ENCODE measurements at regions not wholly inside any gene's neighbourhood (a gene's known extent, or its start where the extent isn't known, plus 50 kb on each side); places are given as distances from the start of the nearest gene placed in this dataset.
A peak's percentile ranks its signal among the peaks of the same experiment; 100 is the strongest.
"Not testable (repeated sequence)": the region's sequence is repeated elsewhere in the genome, so short reads cannot be mapped to it uniquely, and the experiment has no call there.

DNA sequence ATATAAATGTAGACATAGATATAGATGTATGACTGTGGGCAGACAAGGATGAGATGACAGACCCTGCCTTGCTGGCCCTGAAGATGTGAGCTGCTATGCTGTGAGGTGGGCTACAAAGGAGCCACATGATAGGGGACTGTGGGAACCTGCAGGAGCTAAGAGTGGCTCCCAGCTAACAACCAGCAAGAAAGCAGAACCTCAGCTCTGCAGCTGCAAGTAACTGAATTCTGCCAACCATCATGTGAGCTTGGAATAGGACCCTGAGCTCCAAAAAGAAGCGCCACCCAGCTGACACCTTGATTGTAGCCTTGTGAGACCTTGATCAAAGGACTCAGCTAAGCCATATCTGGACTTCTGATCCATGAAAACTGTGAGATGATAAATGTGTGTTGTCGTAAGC lies 123.3 kb upstream of the GRM7 start:
- DNase-seq (ENCODE audit: low read depth, low spot score) = peak; percentile 77

DNA sequence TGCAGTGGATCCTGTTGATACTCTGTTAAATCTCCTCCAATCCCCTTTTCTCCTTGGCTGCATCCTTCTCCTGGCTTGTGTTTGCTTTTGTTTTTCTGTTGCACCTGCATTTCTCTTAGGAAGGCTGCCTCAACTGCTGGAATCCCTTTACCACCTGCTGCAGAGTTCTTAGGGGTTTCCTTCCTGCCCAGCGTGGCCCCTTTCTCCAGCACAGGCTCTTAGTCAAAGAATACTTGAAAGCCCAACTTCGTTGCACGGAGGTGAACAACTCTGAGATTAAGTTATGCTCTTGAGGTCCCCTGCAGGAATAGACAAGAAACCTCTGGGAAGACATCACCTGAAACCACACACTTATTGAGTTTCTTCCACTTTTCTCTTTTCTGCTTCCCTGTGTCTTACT lies 121.6 kb upstream of the GRM7 start:
- peak; percentile 53 for DNase-seq (ENCODE audit: low read depth, low spot score)
- H3K4me3 ChIP-seq (ENCODE audit: low read length) = no peak overlapping the region

More for the DNA sequence above, 123.3 kb upstream of the GRM7 start:
- H3K4me3 ChIP-seq (ENCODE audit: low read length) = no peak overlapping the region

DNA sequence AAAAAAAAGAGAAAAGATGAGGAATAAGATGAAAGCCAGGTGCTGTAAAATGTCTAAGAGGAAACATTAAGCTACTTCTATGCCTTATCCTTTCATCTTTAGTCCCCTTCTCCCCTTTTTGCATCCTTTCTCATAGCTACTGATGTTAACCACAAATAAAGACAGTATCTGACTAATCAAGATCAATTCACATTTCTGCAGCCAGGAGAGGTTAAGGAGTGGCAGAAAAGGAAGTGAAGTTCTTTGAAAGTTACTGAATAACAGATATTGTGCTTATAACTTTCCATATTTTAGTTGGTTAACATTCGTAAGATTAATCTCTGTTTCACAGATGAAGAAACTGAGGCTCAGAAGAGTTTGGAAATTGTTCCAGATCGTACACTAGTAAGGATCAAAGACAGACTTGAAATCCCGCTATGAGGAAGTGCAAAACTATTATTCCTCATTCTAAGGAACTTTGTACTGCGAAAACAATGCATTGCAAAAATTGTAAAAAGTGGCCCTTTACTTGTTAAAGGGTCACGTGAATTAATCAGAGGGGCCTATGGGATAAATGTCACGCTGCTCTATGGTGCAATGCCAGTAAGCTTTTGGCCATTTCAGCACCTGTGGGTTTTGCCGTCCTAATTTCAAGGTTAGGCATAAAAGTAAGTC lies 117.7 kb upstream of the GRM7 start:
- H3K4me3 ChIP-seq (ENCODE audit: low read length) = peak overlapping the region; percentile 13
- peak; percentile 77 for DNase-seq (ENCODE audit: low read depth, low spot score)

DNA sequence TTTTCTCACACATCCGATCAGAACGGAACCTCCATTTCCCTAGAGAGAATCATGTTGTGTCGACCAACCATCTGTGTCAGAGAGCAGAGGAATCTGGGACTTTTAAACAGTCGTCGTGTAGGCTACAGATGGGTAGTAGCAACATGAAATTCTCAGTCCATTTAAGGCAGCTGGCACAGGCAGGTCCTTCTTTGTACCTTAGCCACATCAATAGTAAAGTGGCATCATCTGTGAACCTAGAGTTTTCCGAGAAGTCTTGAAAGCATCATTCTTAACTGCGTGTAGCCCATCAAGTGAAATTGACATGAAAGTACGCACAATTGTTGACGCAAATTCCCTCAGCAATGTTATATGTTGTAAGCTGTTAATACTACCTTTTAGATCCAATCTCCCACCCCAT lies 114.5 kb upstream of the GRM7 start:
- DNase-seq (ENCODE audit: low read depth, low spot score) = no peak
- no peak overlapping the region for H3K4me3 ChIP-seq (ENCODE audit: low read length)

DNA sequence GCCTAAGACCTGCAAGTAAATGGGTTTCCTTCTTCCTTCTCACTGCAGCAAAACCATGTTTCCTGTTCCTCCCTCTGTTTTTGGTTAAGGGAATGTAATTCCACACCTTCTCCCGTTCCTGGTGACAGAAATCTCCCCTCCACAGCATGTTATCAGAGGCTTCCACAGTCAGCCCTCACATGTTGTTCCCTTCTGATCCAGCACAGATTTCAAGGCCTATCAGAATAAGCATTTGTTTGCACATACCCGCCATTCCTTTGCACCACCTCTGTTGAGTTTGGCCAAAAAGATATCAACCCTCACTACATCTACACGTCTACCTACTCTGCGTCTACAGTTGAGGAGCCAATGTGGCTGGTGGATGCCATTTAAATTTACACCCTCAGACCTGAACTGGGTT lies 113.9 kb upstream of the GRM7 start:
- DNase-seq (ENCODE audit: low read depth, low spot score) = no peak
- H3K4me3 ChIP-seq (ENCODE audit: low read length) = no peak overlapping the region

DNA sequence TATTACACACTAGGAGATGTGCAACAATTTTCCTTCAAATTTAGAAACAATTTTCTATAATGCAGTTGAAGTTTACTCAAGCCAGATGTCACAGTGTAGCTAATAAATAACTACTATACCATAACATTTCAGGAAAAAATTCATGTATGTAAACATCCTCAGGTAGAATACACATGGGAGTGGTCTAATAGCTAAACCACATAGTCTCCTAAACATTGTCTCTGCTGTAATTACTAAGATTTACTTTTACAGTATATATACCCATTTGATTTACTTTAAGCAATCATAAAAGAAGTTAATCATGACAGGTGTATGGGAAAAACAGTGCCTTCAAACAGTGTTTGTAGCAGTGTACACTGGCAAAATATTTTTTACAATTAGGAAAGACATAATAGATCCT lies 110.1 kb upstream of the GRM7 start:
- DNase-seq (ENCODE audit: low read depth, low spot score) = no peak
- H3K4me3 ChIP-seq (ENCODE audit: low read length) = no peak overlapping the region

DNA sequence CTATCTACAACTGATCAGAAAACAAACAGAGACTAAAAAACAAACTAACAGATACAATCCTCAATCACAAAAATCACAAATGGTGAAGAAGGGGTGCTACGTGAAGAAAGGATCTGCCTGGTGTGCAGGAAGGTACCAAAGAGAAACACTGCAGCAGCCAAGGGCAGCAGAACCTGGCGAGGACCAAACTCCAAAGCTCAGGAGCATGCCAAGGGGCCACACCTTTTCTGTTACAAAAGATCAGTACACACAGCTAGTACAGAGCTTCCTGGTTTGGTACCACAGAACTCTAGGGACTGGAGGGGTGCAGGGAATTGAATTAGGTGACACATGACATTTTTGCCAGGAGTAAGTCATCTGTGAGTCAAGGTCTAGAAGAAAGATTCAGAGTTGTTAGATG lies 107.4 kb upstream of the GRM7 start:
- H3K4me3 ChIP-seq (ENCODE audit: low read length) = no peak overlapping the region
- no peak for DNase-seq (ENCODE audit: low read depth, low spot score)

DNA sequence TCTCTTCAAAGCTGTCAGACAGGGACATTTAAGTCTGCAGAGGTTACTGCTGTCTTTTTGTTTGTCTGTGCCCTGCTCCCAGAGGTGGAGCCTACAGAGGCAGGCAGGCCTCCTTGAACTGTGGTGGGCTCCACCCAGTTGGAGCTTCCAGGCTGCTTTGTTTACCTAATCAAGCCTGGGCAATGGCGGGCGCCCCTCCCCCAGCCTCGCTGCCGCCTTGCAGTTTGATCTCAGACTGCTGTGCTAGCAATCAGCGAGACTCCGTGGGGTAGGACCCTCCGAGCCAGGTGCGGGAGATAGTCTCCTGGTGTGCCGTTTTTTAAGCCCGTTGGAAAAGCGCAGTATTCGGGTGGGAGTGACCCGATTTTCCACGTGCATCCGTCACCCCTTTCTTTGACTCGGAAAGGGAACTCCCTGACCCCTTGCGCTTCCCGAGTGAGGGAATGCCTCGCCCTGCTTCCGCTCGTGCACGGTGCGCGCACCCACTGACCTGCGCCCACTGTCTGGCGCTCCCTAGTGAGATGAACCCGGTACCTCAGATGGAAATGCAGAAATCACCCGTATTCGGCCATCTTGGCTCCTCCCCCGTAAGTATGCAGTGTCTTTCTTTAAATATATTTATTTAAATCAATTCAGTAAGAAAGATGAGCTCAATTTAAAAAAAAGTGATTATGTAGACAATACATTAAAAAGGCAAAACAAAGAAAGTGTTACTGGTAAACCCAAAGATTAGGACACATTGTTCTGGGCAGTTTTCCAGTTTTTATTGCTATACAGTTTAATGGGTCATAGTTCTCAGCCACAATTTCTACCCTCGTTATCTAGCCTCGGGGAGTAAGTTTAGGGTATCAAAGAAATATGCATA lies 91.2 kb upstream of the GRM7 start:
- DNase-seq (ENCODE audit: low read depth, low spot score); H3K4me3 ChIP-seq (ENCODE audit: low read length): not testable (repeated sequence)

DNA sequence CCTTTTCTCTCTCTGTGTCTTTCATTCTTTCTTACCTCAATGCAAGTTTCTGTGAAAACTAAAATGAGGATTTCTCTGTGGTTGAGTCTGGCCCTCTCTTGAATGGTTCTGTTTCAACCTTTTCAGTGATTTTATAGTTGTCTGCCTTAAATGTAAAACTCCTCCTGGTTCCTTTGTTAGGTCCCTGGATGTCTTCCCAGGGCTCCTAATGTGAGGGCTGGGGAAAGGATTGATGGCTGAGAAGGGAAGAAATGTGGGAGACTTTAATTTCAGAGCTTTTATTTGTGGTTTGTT lies 90.6 kb upstream of the GRM7 start:
- H3K4me3 ChIP-seq (ENCODE audit: low read length) = no peak overlapping the region
- no peak for DNase-seq (ENCODE audit: low read depth, low spot score)

DNA sequence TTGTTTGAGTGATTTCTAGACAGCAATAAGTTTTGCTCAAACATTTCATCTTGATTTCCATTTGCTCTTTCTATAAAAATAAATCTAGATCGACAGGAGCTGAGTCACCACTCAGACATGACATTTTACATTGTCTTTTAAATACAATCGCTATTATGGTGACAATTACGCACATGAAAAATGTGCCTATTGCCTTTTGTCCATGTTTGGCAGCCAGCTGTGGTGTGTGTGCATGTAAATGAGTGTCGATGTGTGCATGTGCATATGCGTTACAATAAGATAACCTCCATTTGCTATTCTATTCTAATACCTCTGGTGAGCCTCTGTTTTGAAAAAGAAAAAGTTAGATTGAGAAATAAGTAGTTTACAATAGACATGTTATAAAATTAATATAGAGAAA lies 89.7 kb upstream of the GRM7 start:
- no peak overlapping the region for H3K4me3 ChIP-seq (ENCODE audit: low read length)
- no peak for DNase-seq (ENCODE audit: low read depth, low spot score)

DNA sequence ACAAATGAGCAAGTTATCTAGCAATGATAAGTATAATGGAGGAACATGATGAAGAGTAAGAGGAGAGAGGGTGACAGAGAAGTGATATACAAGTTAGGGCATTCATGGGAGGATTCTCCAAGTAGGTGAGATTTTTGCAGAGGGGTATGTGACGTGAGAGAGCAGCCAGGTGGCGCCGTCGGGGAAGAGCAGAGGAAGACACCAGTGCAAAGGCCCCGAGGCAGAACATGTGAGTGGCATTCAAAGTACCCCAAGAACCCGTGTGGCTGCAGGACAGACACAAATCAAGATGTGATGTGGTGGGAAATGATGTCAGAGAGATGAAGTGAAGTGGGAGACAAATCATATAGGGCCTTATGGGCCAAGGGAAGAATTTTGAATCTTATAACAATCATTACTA lies 81.8 kb upstream of the GRM7 start:
- no peak overlapping the region for H3K4me3 ChIP-seq (ENCODE audit: low read length)
- peak; percentile 5 for DNase-seq (ENCODE audit: low read depth, low spot score)

DNA sequence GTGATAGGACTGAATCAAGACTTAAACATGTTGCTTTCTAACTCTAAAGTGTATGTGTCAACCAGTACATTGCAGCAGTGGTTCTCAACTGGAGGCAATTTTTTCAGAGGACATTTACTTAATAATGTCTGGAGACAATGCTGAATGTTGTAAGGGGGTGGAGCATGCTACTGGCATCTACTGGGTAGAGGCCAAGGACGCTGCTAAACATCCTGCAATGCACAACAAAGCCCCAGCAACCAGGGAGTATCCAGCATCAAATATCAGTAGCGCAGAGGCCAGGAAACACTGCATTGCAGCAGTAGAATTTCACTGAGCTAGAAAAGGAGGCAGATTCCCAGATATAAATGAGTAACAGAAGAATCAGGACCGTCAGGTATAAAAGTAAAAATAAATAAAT lies 79.8 kb upstream of the GRM7 start:
- DNase-seq (ENCODE audit: low read depth, low spot score) = no peak
- H3K4me3 ChIP-seq (ENCODE audit: low read length) = no peak overlapping the region

DNA sequence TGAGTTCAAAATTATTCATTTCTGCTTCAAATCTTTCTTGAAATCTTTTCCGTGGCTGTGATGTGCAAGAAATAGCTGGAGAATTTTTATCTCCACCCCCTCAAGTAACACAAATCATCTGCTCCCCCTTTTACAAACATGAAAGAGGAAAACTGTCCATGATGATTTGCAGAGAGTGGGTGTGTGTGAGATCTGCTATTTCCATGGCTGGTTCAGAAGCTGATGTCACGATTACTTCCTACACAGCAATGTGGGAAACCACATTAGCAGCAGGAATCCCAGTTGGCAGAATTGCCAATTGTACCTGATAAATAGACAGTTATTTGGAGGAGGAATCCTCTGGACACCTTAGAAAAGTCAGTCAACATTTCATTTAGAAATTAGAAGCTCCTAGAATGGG lies 75.2 kb upstream of the GRM7 start:
- no peak overlapping the region for H3K4me3 ChIP-seq (ENCODE audit: low read length)
- no peak for DNase-seq (ENCODE audit: low read depth, low spot score)

DNA sequence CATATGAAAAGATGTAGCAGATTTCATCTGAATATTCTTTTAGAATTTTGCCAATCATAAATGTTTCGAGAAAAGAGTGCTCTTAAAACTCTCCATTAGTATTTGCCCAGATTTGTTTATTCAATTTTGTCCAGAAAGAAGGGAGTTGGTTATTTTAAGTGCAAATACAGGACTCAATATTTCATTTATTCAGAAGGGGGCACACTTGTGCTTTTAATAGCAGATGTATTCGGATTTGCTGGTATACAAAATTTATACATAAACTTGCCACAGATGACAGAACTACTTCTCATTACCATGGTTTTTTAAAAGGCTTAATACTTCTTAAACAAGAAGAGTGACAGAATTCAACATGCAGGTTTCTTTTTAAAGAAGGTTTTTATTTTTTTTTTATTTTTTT lies 69.8 kb upstream of the GRM7 start:
- no peak for DNase-seq (ENCODE audit: low read depth, low spot score)
- H3K4me3 ChIP-seq (ENCODE audit: low read length) = no peak overlapping the region

DNA sequence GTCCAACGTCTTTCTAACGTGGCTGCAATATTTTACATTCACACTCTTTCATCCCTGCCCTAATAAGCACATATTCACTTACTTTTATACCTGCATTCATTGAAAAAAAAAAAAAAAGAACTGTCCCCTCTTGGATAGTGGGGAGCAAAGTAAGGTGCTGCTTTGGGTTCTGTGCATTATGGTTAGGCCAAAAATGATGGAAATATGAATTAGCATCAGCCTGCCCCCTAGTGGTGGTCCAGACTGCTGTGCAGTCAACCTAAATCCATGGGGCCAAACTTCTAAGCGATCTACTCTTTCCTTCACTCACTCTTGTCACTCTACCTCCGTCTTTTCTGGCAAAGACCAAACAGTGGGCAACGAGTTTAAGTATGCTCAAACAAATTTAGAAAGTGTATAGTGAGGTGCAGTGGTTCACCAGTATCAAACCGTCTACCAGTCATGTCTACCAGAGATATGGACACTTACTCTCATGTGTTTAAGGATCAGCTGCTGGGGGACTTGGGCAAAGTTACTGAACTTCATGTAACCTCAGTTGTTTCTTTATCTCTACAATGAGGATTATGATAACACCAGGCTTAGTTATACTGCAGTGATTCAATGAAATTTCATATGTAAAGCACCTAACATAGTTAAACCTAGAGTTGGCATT lies 61.5 kb upstream of the GRM7 start:
- DNase-seq (ENCODE audit: low read depth, low spot score) = peak; percentile 43

DNA sequence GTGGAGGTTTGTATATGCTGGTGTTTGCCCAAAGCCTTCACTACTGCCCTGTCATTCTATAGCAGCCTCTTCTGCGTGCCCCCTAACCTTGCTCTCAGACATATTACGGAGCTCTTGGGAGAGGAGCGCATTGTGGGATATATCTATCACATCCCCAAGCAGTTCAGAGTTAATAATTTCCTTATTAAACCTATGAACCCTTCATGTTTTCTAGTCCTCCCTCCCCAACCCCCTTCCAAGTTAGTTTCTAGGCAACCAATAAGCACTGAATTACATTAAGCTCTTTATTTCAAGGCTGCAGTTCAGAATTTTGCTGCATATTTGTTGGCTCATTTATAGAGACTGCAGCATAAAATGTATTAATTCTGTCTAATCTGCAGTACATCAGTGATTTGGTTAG lies 57.3 kb upstream of the GRM7 start:
- DNase-seq (ENCODE audit: low read depth, low spot score) = no peak
- no peak overlapping the region for H3K4me3 ChIP-seq (ENCODE audit: low read length)

More for the DNA sequence above, 61.5 kb upstream of the GRM7 start:
- no peak overlapping the region for H3K4me3 ChIP-seq (ENCODE audit: low read length)

DNA sequence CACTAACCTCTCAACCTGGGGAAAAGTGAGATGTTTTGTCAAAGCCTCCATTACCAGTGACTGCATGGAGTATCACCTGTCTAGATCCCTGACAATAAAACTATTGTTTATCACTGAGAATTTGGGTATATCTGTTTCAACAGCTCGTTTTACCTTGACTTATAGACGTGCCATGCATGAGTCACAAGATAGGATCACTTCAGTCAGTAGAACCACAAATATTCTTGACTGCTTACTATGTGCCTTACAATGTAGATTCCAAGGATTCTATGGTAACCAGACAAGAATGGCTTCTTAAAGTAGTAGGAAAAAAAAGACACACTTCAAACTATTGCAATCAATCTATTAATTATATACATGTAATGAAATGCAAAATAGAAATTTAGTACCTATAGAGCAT lies 55.7 kb upstream of the GRM7 start:
- DNase-seq (ENCODE audit: low read depth, low spot score) = no peak
- no peak overlapping the region for H3K4me3 ChIP-seq (ENCODE audit: low read length)

DNA sequence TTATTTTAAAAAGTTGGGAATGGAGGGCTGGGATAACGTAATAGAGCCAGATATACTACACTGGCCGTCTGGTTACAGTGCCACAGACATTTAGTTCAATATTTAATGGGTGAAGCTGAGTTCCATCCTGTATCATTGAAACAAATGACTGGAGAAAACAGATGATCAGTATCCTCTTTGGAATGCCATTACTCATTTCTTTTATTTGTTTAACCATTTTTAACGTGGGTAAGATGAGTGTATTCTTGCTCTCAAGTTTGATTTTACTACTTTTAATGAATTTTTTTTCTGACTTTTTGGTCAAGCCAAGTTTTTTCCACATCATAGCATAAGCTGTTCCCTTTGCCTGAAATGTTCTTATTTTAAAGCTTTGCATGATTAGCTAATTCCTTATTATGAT lies 53.9 kb upstream of the GRM7 start:
- H3K4me3 ChIP-seq (ENCODE audit: low read length) = no peak overlapping the region
- DNase-seq (ENCODE audit: low read depth, low spot score) = no peak

DNA sequence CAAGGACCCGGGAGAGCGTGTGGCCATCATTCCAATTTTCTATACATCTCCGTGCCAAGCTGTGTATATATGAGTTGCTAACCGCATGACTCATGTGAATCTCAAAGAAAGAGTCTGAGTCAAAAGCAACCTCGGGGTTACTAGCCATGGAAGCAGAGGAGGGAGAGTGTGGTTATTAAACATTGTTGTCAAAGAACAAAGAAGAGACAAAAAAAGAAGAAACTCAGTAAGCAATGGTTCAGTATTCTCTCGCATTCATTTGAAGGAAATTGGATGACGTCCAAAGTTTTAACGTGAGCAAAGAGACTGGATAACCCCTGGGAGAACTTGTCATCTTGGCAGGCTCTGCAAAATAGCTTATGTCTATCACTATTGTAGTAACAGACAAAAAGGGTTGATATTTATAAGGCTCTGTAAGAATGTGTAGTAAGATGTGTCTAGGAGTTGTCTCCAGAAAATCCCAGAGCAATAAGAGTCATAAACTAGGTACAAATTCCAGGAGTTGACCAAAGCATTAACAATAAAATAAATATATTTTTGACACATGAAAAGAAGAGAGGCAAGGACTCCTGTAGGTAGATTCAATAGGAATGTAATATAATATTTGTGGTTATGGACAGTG lies 52.8 kb upstream of the GRM7 start:
- no peak overlapping the region for H3K4me3 ChIP-seq (ENCODE audit: low read length)
- no peak for DNase-seq (ENCODE audit: low read depth, low spot score)

DNA sequence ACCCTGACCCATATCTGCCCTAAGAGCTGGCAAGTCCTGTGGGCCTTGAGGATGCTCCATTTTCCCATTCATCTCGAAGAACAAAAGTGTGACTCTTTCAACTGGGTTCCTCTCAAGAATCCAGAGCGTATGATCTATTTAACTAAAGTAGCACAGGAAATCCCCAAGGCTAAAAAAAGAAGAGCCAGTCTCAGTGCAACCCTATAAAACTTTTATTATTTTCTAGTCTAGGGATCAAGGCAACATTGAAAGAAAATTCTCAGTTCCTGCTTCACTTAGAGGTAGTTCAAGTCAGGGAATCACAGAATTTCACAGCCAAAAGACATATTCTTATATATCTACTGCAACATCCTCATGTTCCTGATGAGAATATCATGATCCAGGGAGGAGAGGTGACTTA lies 51.6 kb upstream of the GRM7 start:
- no peak overlapping the region for H3K4me3 ChIP-seq (ENCODE audit: low read length)
- no peak for DNase-seq (ENCODE audit: low read depth, low spot score)

Data from Jurkat, Clone E6-1 (cell line).